ENCODE measurements at regions not wholly inside any gene's neighbourhood (a gene's known extent, or its start where the extent isn't known, plus 50 kb on each side); places are given as distances from the start of the nearest gene placed in this dataset.

DNA sequence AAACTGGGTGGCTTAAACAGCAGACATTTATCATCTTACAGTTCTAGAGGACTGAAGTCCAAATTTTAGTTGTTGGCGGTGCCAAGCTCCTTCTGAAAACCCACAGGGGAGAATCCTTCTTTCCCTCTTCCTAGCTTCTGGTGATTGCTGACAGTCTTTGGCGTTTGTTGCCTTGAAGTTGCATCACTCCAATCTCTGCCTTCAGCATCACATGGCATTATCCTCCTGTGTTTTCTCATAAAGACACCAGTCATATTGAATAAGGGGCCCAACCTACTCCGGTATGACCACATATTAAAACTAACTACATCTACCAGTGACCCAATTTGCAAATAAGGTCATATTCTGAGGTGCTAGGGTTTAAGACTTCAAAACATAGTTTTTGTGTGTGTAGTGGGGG, 472.1 kb upstream of the IGFBP3 start:
- TF ChIP-seq, protein P1, sequence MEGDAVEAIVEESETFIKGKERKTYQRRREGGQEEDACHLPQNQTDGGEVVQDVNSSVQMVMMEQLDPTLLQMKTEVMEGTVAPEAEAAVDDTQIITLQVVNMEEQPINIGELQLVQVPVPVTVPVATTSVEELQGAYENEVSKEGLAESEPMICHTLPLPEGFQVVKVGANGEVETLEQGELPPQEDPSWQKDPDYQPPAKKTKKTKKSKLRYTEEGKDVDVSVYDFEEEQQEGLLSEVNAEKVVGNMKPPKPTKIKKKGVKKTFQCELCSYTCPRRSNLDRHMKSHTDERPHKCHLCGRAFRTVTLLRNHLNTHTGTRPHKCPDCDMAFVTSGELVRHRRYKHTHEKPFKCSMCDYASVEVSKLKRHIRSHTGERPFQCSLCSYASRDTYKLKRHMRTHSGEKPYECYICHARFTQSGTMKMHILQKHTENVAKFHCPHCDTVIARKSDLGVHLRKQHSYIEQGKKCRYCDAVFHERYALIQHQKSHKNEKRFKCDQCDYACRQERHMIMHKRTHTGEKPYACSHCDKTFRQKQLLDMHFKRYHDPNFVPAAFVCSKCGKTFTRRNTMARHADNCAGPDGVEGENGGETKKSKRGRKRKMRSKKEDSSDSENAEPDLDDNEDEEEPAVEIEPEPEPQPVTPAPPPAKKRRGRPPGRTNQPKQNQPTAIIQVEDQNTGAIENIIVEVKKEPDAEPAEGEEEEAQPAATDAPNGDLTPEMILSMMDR (IDR thresholded peaks at IDR 0.05) = no peak
- no peak for TF ChIP-seq POLR2A (IDR thresholded peaks at IDR 0.05)

Measured in adrenal gland (tissue), 5 donors.